MM.1S (cell line): ENCODE measurements at regions not wholly inside any gene's neighbourhood (a gene's known extent, or its start where the extent isn't known, plus 50 kb on each side); places are given as distances from the start of the nearest gene placed in this dataset.

Experiments
- DNase-seq: peaks from one replicate; pipeline ENCODE4 v3.0.0-alpha.2; 2015
- H2AFZ ChIP-seq: fragments of 300-600 bp; sonication (generic); 2 replicates; pipeline ENCODE4 v1.6.0; 2016; ENCODE audit warnings: antibody characterized with exemption, low read length
- H3F3A ChIP-seq: fragments of 300-600 bp; sonication (generic); 2 replicates; pipeline ENCODE4 v1.6.1; 2016; ENCODE audit warnings: mild to moderate bottlenecking, antibody characterized with exemption, low read length, moderate library complexity, mixed read lengths; ENCODE audit not compliant: insufficient read depth
- H3K27ac ChIP-seq: fragments of 300-600 bp; sonication (generic); 2 replicates; pipeline ENCODE4 v1.5.1; 2016; ENCODE audit warnings: mild to moderate bottlenecking, low read length
- H3K27me3 ChIP-seq: fragments of 300-600 bp; sonication (generic); replicated peaks from 2 replicates; pipeline ENCODE4 v1.6.0; 2016; ENCODE audit warnings: low read length; ENCODE audit not compliant: insufficient read depth
- H3K36me3 ChIP-seq: fragments of 300-600 bp; sonication (generic); replicated peaks from 2 replicates; pipeline ENCODE4 v1.6.1; 2016; ENCODE audit warnings: mild to moderate bottlenecking, low read length, mixed read lengths; ENCODE audit not compliant: insufficient read depth
- H3K4me1 ChIP-seq: fragments of 300-600 bp; sonication (generic); 2 replicates; pipeline ENCODE4 v1.6.1; 2016; ENCODE audit warnings: low read length, mixed read lengths
- H3K4me2 ChIP-seq: fragments of 300-600 bp; sonication (generic); 2 replicates; pipeline ENCODE4 v1.6.0; 2016; ENCODE audit warnings: low read depth, low read length
- H3K4me3 ChIP-seq: fragments of 300-600 bp; sonication (generic); 2 replicates; pipeline ENCODE4 v1.5.1; 2016; ENCODE audit warnings: low read length, mixed read lengths
- H3K79me2 ChIP-seq: fragments of 300-600 bp; sonication (generic); 2 replicates; pipeline ENCODE4 v1.6.1; 2016; ENCODE audit warnings: mixed run types, low read length, mixed read lengths
- H3K9ac ChIP-seq: fragments of 300-600 bp; sonication (generic); 2 replicates; pipeline ENCODE4 v1.6.1; 2016; ENCODE audit warnings: low read length, mixed read lengths
- H3K9me2 ChIP-seq: fragments of 300-600 bp; sonication (generic); replicated peaks from 2 replicates; pipeline ENCODE4 v1.6.1; 2016; ENCODE audit warnings: mild to moderate bottlenecking, low read length, mixed read lengths; ENCODE audit not compliant: insufficient read depth
- H3K9me3 ChIP-seq: fragments of 300-600 bp; sonication (generic); replicated peaks from 2 replicates; pipeline ENCODE4 v1.6.1; 2016; ENCODE audit warnings: mild to moderate bottlenecking, low read length, mixed read lengths; ENCODE audit not compliant: insufficient read depth
- H4K20me1 ChIP-seq: fragments of 300-600 bp; sonication (generic); 2 replicates; pipeline ENCODE4 v1.6.1; 2016; ENCODE audit warnings: mild to moderate bottlenecking, low read length, moderate library complexity, mixed read lengths; ENCODE audit not compliant: insufficient read depth
- EZH2 ChIP-seq: fragments of 300-600 bp; sonication (generic); optimal IDR thresholded peaks from 2 replicates; pipeline ENCODE3; 2017; ENCODE audit warnings: low read depth, mild to moderate bottlenecking, antibody characterized with exemption, low read length, mixed read lengths
- EZH2phosphoT487 ChIP-seq: fragments of 300-600 bp; sonication (generic); IDR thresholded peaks from 2 replicates; pipeline ENCODE4 v1.6.1; 2018; ENCODE audit warnings: antibody characterized with exemption, low read length
- TF ChIP-seq, protein P1 (sequence below): fragments of 300-600 bp; sonication (generic); IDR thresholded peaks from 2 replicates; pipeline ENCODE4 v1.5.1; 2016; ENCODE audit warnings: antibody characterized with exemption, low read length, mixed read lengths

DNA sequence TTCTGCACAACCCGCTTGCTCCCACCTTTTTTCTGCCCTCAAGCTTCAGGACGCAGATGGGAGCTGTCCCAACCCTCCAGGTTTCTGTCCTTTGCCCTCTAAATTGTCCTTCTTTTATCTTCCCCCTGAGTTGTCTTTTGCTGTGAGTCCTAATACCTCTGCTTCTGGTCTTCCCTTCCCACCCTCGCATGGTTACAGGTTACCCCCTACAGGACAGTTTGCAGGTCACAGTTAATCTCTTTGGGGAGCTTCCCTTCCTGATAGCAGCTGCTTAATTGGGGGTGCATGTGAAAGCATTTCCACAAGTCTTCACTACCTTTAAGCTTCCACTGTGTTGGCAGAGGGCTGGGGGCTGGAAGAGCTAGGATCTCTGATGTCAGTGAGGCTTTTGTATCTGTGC lies 121.5 kb upstream of the CXCL12 start:
- H3K4me1 ChIP-seq: no peaks in the 10 kb centered on the region
- no peak overlapping the region for H3K9ac ChIP-seq
- H2AFZ ChIP-seq: no peak overlapping the region
- no peak overlapping the region for H3K4me2 ChIP-seq
- no peaks in the 10 kb centered on the region for H3F3A ChIP-seq
- H3K9me3 ChIP-seq: no peaks in the 10 kb centered on the region
- H3K79me2 ChIP-seq: no peaks in the 10 kb centered on the region
- no peaks in the 10 kb centered on the region for H3K36me3 ChIP-seq
- H4K20me1 ChIP-seq: no peaks in the 10 kb centered on the region
- no peak for DNase-seq
- H3K27me3 ChIP-seq: no peaks in the 10 kb centered on the region
- no peak overlapping the region for H3K27ac ChIP-seq
- TF ChIP-seq EZH2 (no peak), EZH2phosphoT487 (no peak)
- TF ChIP-seq, protein P1, sequence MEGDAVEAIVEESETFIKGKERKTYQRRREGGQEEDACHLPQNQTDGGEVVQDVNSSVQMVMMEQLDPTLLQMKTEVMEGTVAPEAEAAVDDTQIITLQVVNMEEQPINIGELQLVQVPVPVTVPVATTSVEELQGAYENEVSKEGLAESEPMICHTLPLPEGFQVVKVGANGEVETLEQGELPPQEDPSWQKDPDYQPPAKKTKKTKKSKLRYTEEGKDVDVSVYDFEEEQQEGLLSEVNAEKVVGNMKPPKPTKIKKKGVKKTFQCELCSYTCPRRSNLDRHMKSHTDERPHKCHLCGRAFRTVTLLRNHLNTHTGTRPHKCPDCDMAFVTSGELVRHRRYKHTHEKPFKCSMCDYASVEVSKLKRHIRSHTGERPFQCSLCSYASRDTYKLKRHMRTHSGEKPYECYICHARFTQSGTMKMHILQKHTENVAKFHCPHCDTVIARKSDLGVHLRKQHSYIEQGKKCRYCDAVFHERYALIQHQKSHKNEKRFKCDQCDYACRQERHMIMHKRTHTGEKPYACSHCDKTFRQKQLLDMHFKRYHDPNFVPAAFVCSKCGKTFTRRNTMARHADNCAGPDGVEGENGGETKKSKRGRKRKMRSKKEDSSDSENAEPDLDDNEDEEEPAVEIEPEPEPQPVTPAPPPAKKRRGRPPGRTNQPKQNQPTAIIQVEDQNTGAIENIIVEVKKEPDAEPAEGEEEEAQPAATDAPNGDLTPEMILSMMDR: no peak
- H3K9me2 ChIP-seq: no peaks in the 10 kb centered on the region
- no peak overlapping the region for H3K4me3 ChIP-seq

DNA sequence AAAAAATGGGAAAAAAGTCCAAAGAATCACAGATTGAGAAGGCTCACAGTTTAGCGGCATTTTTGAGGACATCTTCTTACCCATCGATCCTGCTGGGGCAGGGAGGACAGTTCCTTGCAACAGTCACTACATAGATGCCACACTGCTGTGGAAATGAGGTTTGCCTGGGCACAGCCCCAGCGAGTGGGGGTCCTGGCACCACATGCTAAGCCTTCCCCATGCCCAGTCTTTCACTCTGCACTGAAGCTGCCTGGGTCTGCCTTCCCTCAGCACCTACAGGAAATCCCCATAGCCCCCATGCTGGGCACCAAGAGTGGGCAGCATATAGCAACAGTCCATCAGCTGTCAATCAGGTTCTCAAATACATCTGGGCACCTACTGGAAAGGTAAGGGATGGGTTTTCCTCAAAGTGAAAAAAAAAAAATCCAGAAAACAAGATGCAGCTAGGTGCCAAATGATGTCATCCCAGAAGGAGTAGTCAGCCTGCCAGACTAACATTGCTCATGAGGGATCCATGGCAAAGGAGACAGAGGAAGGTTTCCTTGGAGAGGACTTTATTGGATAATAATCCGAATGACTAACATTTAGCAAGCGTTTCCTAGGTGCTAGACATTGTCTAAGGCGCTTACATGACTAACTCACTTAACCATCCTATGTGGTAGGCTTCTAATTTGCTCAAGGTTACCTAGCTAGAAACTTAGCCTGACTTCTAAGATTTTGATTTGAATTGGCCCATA lies 125.7 kb upstream of the CXCL12 start:
- Histone ChIP-seq H3K9me3 (no peaks in the 10 kb centered on the region), H3K27ac (no peak overlapping the region)

DNA sequence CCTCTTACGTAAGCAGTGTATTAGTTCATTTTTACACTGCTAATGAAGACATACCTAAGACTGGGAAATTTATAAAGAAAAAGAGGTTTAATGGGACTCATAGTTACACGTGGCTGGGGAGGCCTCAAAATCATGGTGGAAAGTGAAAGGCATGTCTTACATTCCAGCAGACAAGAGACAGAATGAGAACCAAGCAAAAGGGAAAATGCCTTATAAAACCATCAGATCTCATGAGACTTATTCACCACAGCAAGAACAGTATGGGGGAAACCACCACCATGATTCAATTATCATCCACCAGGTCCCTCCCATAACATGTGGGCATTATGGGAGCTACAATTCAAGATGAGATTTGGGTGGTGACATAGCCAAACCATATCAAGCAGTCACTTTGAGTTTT lies 126.3 kb upstream of the CXCL12 start:
- TF ChIP-seq, protein P1: no peak
- no peak for TF ChIP-seq EZH2
- TF ChIP-seq EZH2phosphoT487: no peak
- Histone ChIP-seq H3K9me3 (no peaks in the 10 kb centered on the region), H2AFZ (no peak overlapping the region), H3K79me2 (no peaks in the 10 kb centered on the region), H3K27me3 (no peaks in the 10 kb centered on the region), H4K20me1 (no peaks in the 10 kb centered on the region), H3F3A (no peaks in the 10 kb centered on the region), H3K9me2 (no peaks in the 10 kb centered on the region), H3K4me2 (no peak overlapping the region), H3K27ac (no peak overlapping the region), H3K9ac (no peak overlapping the region), H3K4me3 (no peak overlapping the region), H3K4me1 (peaks cover 11% of the 10 kb centered on the region), H3K36me3 (no peaks in the 10 kb centered on the region)
- no peak for DNase-seq

More for the DNA sequence above, 125.7 kb upstream of the CXCL12 start:
- H3K4me1 ChIP-seq: peaks cover 5% of the 10 kb centered on the region
- no peak overlapping the region for H3K4me2 ChIP-seq
- H3K9ac ChIP-seq: no peak overlapping the region
- TF ChIP-seq EZH2 (no peak), EZH2phosphoT487 (no peak)
- TF ChIP-seq, protein P1: no peak
- DNase-seq: no peak
- H3K4me3 ChIP-seq: no peak overlapping the region
- no peaks in the 10 kb centered on the region for H3F3A ChIP-seq
- no peaks in the 10 kb centered on the region for H3K36me3 ChIP-seq
- no peaks in the 10 kb centered on the region for H4K20me1 ChIP-seq
- H3K9me2 ChIP-seq: no peaks in the 10 kb centered on the region
- no peak overlapping the region for H2AFZ ChIP-seq
- no peaks in the 10 kb centered on the region for H3K27me3 ChIP-seq
- no peaks in the 10 kb centered on the region for H3K79me2 ChIP-seq
